ENCODE measurements at regions not wholly inside any gene's neighbourhood (a gene's known extent, or its start where the extent isn't known, plus 50 kb on each side); places are given as distances from the start of the nearest gene placed in this dataset.

GRCh38 chr2:58922245-58922644 lies 681.1 kb upstream of the FANCL start:
- DNase-seq (ENCODE audit: low read depth, low spot score) = no peak

GRCh38 chr2:58921676-58922075 lies 680.6 kb upstream of the FANCL start:
- DNase-seq (ENCODE audit: low read depth, low spot score) = no peak

GRCh38 chr2:58920001-58920400 lies 678.9 kb upstream of the FANCL start:
- DNase-seq (ENCODE audit: low read depth, low spot score) = no peak

- DNase-seq (ENCODE audit: low read depth, low spot score) = no peak
These were observed 678.2 kb upstream of the FANCL start for GRCh38 chr2:58919316-58919715.

- no peak for DNase-seq (ENCODE audit: low read depth, low spot score)
These were observed 677.0 kb upstream of the FANCL start for GRCh38 chr2:58918141-58918540.

GRCh38 chr2:58917596-58917995 lies 676.5 kb upstream of the FANCL start:
- no peak for DNase-seq (ENCODE audit: low read depth, low spot score)

GRCh38 chr2:58916063-58916462 lies 674.9 kb upstream of the FANCL start:
- DNase-seq (ENCODE audit: low read depth, low spot score) = no peak

GRCh38 chr2:58914733-58915505 lies 673.8 kb upstream of the FANCL start:
- DNase-seq (ENCODE audit: low read depth, low spot score) = no peak

GRCh38 chr2:58913082-58913726 lies 672.1 kb upstream of the FANCL start:
- no peak for DNase-seq (ENCODE audit: low read depth, low spot score)

GRCh38 chr2:58911877-58912276 lies 670.8 kb upstream of the FANCL start:
- no peak for DNase-seq (ENCODE audit: low read depth, low spot score)

GRCh38 chr2:58908501-58909154 lies 667.5 kb upstream of the FANCL start:
- DNase-seq (ENCODE audit: low read depth, low spot score) = no peak

- DNase-seq (ENCODE audit: low read depth, low spot score) = no peak
These were observed 666.5 kb upstream of the FANCL start for GRCh38 chr2:58907644-58908043.

GRCh38 chr2:58906081-58906645 lies 665.0 kb upstream of the FANCL start:
- no peak for DNase-seq (ENCODE audit: low read depth, low spot score)

GRCh38 chr2:58904095-58904494 lies 663.0 kb upstream of the FANCL start:
- DNase-seq (ENCODE audit: low read depth, low spot score) = no peak

GRCh38 chr2:58903427-58903826 lies 662.3 kb upstream of the FANCL start:
- no peak for DNase-seq (ENCODE audit: low read depth, low spot score)

GRCh38 chr2:58900246-58901027 lies 659.3 kb upstream of the FANCL start:
- DNase-seq (ENCODE audit: low read depth, low spot score) = no peak

GRCh38 chr2:58899692-58900091 lies 658.6 kb upstream of the FANCL start:
- no peak for DNase-seq (ENCODE audit: low read depth, low spot score)

GRCh38 chr2:58896638-58897037 lies 655.5 kb upstream of the FANCL start:
- no peak for DNase-seq (ENCODE audit: low read depth, low spot score)

GRCh38 chr2:58895857-58896256 lies 654.7 kb upstream of the FANCL start:
- no peak for DNase-seq (ENCODE audit: low read depth, low spot score)

- DNase-seq (ENCODE audit: low read depth, low spot score) = no peak
These were observed 652.7 kb upstream of the FANCL start for GRCh38 chr2:58893656-58894351.

- no peak for DNase-seq (ENCODE audit: low read depth, low spot score)
These were observed 650.8 kb upstream of the FANCL start for GRCh38 chr2:58891828-58892377.

Measured in iPS DF 19.7 (cell line).